ENCODE measurements at regions not wholly inside any gene's neighbourhood (a gene's known extent, or its start where the extent isn't known, plus 50 kb on each side); places are given as distances from the start of the nearest gene placed in this dataset.
"Not testable (repeated sequence)": the region's sequence is repeated elsewhere in the genome, so short reads cannot be mapped to it uniquely, and the experiment has no call there.

DNA sequence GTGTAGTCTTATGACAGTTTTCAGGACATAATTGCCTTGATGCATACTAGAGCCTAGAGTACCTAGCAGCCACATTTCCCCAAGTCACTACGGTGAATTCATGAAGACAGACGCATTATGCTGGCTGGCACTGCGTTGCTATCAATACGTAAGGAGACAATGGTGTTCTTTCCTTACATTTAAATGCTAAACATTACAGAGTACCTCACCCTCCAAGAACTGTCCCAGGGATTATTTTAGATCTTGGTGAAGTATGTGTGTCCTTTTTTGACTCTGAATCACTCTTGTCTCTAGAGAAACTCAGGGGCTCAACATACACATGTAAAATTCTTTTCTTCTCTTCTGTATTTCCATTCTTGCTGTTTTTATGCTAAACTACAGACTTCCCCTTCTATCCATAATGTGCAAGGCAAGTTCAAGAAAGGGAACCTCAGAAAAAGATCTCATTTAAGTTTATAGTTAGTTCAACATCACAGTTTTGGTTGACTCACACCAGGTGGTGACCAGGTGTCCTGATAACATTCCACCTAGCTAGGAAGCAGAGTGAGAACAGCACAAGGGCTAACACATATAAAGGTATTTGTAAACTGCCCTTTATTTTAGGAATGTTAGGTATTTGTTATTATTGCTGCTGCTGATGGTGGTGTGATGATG is 212.4 kb upstream of the HNRNPA3 start:
- no peak for DNase-seq

- DNase-seq: no peak
Observed at GRCh38 chr2:177000715-177001072, 211.9 kb upstream of the HNRNPA3 start.

DNA sequence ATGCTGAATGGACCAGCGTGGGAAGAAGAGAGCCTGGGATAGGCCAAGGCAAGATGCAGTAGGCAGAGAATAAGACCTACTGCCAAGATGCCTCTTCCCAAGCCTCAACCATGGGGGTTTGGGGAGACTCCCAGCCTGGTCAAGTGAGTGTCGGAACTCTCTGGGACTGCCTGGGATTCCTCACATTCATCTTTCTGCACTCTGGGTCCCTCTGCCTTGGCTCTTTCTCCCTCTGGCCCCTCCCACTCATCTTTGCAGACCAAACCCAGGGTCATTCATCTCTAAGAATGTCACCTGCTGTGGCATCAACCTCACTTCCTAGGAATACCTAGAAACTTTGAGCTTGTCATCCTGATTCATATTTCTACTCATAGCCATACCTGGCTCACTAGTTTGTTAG is 211.3 kb upstream of the HNRNPA3 start:
- no peak for DNase-seq

GRCh38 chr2:177002983-177003382 is 209.6 kb upstream of the HNRNPA3 start:
- DNase-seq: no peak

GRCh38 chr2:177007726-177008125 is 204.9 kb upstream of the HNRNPA3 start:
- DNase-seq: not testable (repeated sequence)

- not testable (repeated sequence) for DNase-seq
Observed at GRCh38 chr2:177008662-177009061, 203.9 kb upstream of the HNRNPA3 start.

GRCh38 chr2:177010146-177010545 is 202.4 kb upstream of the HNRNPA3 start:
- DNase-seq: no peak

DNA sequence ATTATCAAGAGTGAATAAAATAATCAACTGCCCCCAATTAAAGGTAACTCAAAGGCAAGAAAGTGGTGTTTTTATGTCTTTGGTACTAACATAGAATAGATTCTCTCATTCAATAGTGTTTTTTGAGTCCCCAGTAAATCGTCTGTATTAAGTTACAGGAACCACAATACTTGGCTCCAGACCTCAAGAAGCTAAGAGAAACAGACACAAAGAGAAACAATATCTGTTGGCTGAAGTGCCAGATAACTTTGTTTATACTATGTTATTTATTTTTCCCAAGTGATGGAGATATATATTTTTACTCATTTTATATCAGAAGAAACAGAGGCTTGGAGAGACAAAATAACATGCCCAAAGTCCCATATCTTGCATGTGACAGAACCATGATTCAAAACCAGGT is 201.7 kb upstream of the HNRNPA3 start:
- DNase-seq: no peak

DNA sequence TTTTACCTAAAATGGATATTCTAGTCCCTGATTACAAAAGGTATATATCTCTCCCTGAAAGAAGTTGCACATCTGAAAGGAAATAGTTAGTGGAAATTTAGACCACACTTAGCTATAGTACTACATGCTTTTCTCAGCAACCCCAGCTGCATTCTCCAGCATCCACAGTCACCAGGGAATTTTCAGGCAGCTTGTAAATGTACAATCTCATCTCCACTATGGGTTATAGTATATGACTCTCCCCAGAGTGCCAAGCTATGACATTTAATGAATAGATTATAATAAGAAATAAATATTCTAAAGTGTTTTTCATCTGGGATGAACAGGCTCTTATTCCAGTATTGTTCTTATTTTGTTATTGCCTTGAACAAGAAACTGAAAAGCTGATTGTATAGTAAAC is 197.6 kb upstream of the HNRNPA3 start:
- no peak for DNase-seq

DNA sequence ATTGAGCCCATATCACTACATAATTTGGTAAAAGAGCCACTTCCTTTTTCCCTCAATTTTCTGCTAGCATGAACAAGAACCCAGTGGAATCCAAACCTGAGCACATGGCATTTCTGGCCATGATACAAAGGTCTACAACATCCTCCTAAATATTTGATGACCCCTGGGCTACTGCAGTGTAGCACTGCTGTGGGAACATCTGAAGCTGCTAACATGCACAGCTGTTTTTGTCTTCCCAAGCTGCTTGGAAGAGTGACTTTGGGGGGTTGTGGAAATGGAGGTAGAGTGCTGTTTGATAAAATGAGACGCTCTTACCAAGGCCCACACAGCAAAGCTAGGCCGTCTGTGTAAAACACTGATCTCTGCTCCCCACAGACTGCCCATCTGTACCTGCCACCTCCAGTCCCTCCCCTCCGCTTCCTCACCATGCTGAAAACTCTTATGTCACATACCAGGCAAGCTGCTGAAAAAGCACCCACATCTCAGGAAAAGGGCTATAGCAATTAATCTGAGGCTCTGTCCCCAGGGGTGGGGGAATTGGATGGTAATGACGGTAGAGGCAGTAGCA is 197.2 kb upstream of the HNRNPA3 start:
- no peak for DNase-seq

- no peak for DNase-seq
Observed at GRCh38 chr2:177020524-177021119, 192.0 kb upstream of the HNRNPA3 start.

DNA sequence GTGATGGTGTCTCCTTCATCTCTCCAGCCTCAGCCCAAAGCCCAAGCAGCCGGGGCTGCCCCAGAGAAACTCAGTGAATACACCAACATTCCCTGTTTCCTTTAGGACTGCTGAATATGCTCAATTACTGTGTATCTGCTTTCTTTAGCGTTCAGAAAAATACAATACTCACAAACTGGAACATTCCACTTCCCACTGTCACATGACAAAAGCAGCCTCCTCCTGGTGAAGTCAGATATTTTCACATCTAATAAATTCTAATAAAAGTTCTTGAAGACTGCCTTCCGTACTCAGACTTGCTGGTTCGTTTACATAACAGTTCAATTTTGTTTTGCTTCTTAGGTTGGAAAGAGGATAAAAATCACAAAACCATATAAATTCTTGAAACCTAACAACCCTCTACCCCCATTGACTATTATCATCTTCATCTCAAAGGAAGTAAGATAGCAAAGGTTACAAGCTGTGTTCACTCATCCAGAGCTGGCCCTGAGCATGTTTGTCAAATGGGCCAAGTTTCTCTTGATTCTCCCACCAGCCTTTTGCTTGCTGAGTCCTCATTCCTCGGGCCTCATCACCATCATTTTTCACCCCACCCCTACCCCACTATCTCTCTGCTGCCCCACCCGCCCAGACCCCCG is 190.8 kb upstream of the HNRNPA3 start:
- DNase-seq: no peak

DNA sequence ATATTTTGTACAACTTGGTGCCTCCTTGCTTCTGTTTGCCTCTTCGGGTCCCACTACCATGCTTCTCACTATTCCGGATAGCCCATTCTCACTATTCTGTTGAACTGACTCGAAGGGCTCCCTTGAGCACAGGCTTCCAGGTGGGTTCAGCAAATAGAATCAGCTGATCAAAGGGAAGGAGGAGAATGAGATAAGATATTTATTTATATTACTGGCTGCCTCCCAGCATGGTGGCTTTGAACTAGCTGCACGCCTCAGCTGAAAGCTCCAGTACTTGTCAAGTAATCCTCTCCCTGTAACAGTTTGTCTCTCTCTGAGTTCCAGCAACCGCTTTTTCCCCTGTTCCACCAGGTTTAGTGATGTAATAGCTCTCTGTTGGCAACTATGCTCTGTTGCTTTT is 187.8 kb upstream of the HNRNPA3 start:
- no peak for DNase-seq

GRCh38 chr2:177026253-177026652 is 186.3 kb upstream of the HNRNPA3 start:
- DNase-seq: no peak

DNA sequence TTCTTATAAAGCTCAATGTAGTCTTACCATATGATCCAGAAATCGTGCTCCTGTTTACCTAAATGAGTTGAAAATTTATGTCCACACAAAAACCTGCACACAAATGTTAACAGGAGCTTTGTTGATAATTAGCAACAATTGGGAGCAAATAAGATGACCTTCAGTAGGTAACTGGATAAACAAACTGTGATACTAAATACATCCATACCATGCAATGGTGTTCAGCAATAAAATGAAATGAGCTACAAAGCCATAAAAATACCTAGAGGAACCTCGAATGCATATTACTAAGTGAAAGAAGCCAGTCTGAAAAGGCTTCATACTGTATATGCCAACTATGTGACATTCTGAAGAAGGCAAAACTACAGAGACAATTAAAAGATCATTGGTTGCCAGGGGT is 185.6 kb upstream of the HNRNPA3 start:
- no peak for DNase-seq

GRCh38 chr2:177028296-177028695 is 184.3 kb upstream of the HNRNPA3 start:
- no peak for DNase-seq

GRCh38 chr2:177029075-177029474 is 183.5 kb upstream of the HNRNPA3 start:
- no peak for DNase-seq

DNA sequence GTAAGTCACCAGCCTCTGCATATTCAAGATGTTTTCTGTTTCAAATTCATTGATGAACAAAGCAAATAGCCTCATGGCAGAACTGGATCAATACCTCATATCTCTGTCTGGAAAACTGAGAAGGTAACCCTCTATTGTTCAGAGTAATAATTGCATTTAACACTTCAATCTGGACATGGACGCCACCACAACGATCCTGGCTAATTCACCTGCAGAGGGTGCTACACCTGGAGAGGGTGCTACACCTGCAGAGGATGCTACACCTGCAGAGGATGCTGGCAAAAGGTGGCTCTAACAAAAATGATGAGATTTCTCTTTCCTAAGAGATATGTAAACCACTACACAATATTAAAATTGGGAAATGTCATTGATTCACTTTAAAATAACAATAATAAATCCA is 183.1 kb upstream of the HNRNPA3 start:
- no peak for DNase-seq

GRCh38 chr2:177029901-177030300 is 182.7 kb upstream of the HNRNPA3 start:
- no peak for DNase-seq

- no peak for DNase-seq
Observed at GRCh38 chr2:177030451-177031105, 182.0 kb upstream of the HNRNPA3 start.

DNA sequence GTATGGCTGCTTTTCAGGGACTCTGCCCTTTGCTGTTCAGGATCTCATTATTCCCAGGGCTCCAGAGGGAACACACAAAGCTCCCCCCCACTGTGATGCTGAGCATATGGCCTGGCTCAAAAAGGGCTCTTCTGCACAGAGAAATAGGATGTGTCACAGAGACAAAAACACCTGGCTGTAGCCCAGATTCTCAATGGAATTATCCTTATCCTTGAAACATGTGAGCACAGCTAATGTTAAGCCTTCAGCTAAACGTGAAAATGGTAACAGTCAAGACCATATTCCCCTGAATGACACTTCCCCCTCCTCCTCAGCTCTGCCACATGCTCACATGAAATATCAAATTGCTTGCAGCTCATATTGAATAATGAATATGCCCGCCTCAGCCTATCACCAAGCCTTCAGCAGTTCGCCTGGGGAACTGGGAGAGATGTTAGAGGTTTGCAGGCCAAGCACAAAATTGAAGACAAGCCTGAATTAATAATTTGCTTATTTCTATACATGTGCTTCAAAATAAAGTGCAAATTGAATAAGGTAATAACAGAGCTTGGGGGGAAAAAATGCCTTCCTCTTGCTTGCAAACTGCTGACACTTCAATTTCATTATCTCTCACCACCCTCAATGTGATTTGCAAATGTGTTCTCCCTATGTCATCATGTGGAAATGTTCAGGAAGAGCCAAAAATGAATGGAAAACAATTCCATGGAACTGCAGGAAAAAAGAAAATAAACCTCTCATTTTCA is 181.0 kb upstream of the HNRNPA3 start:
- DNase-seq: no peak

DNA sequence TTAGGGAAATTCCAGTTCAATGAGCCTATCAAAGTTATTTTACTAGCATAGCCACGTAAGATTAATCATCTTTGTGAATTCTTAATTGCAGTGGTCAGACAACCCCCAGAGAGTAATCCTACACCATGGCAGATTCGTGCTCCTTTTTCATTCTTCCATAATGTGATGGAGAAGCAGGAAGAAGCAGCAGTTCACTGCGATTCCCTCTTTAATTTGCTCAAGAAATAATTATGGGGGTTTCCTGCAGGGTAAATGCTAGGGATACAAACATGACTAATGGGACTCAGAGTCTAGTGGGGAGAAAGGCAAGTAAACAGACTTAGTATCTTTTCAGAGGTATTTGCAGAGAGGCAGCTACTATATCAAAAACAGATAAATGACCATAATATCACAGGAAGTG is 175.8 kb upstream of the HNRNPA3 start:
- no peak for DNase-seq

DNA sequence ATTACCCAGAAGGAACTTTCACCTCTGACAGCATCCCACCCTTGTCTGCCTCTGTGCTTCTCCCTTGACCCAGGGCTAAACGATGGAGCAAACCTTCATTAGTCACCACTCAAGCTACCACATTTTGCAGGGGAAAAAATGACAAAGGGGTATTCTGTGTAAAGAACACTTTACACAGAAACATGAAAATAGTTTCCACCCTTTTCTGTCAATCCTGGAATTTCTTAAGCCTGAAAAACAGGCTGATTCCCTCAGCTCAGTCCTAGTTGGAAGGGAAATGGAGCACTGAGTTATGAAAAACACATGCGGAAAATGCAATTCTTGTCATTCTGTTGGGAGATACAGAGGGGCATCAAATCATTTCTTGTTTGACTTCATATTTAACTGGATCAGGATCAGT is 175.0 kb upstream of the HNRNPA3 start:
- DNase-seq: no peak
